SU-DHL-6 (cell line): ENCODE measurements at regions not wholly inside any gene's neighbourhood (a gene's known extent, or its start where the extent isn't known, plus 50 kb on each side); places are given as distances from the start of the nearest gene placed in this dataset.

Experiments used
- EZH2phosphoT487 ChIP-seq: fragments of 200-600 bp; sonication (generic), shearing (Covaris generic); conservative IDR thresholded peaks from 2 replicates; pipeline ENCODE4 v1.6.1; 2018; ENCODE audit warnings: mild to moderate bottlenecking, antibody characterized with exemption, low read length, moderate library complexity, mixed read lengths
- TF ChIP-seq, protein P1 (sequence below): fragments of 200-600 bp; sonication (generic); IDR thresholded peaks from one replicate; pipeline ENCODE4 v1.5.1; 2017; ENCODE audit warnings: antibody characterized with exemption, mild to moderate bottlenecking, low read length, moderate library complexity; ENCODE audit not compliant: insufficient read depth, poor library complexity, severe bottlenecking

DNA sequence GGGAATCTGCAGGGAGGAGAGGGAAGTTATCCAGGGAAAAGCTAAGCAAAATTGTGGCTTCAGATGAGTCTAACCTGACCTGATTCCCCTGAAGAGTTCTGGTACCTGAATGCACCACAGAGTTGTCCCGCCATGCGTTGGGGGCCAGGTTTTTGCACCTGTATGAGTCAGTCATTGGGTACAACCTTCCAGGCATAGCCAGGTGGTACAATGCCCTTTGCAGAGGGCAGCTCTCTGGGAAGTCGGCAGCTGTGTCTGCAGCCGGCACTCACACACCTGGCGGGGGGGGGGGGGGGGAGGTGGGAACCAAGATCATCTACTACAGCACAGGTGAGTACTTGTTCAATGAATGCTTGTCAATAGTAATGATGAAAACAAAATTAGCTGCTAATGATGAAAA, 52.5 kb upstream of the GTF3A start:
- TF ChIP-seq, protein P1, sequence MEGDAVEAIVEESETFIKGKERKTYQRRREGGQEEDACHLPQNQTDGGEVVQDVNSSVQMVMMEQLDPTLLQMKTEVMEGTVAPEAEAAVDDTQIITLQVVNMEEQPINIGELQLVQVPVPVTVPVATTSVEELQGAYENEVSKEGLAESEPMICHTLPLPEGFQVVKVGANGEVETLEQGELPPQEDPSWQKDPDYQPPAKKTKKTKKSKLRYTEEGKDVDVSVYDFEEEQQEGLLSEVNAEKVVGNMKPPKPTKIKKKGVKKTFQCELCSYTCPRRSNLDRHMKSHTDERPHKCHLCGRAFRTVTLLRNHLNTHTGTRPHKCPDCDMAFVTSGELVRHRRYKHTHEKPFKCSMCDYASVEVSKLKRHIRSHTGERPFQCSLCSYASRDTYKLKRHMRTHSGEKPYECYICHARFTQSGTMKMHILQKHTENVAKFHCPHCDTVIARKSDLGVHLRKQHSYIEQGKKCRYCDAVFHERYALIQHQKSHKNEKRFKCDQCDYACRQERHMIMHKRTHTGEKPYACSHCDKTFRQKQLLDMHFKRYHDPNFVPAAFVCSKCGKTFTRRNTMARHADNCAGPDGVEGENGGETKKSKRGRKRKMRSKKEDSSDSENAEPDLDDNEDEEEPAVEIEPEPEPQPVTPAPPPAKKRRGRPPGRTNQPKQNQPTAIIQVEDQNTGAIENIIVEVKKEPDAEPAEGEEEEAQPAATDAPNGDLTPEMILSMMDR = no peak
- no peak for TF ChIP-seq EZH2phosphoT487
